Astrocyte of the spinal cord (primary cell): ENCODE measurements at regions not wholly inside any gene's neighbourhood (a gene's known extent, or its start where the extent isn't known, plus 50 kb on each side); places are given as distances from the start of the nearest gene placed in this dataset.
"Not testable (repeated sequence)": the region's sequence is repeated elsewhere in the genome, so short reads cannot be mapped to it uniquely, and the experiment has no call there.

Source experiments
- DNase-seq: peaks from one replicate; pipeline ENCODE4 v3.0.0; 2011; ENCODE audit warnings: low read depth, low spot score
- H3K4me3 ChIP-seq: 2 replicates; pipeline ENCODE4 v1.5.1; 2011; ENCODE audit warnings: low read depth, mild to moderate bottlenecking, low read length, moderate library complexity
- in situ Hi-C: cut with HindIII; loops from 2 replicates; pipeline ENCODE4 v1.10.0; 2017; ENCODE audit warnings: low sequenced_read_pairs
- TF ChIP-seq, protein P1 (sequence below): IDR thresholded peaks from 2 replicates; pipeline ENCODE4 v1.5.1; 2012; ENCODE audit warnings: low read depth, mild to moderate bottlenecking, low read length, inconsistent platforms

DNA sequence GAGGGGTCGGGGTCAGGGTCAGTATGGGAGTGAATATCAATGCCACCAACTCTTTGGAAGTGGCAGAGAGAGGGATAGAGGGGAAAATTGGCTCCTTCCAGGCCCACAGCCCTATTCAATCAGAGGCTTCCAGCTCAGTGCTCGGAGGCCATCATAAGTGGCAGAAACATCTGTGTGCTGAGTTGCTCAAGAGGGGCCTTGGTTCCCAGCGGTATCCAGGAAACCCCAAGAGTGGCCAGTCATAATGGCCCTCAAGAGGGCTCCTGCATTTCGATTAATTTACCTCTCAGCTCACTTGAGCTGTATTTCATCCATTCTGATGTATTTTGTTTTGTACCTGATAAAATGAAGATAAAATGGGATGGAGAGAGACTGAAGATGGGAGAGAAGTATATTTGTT lies 154.3 kb upstream of the EOLA2 start:
- TF ChIP-seq, protein P1, sequence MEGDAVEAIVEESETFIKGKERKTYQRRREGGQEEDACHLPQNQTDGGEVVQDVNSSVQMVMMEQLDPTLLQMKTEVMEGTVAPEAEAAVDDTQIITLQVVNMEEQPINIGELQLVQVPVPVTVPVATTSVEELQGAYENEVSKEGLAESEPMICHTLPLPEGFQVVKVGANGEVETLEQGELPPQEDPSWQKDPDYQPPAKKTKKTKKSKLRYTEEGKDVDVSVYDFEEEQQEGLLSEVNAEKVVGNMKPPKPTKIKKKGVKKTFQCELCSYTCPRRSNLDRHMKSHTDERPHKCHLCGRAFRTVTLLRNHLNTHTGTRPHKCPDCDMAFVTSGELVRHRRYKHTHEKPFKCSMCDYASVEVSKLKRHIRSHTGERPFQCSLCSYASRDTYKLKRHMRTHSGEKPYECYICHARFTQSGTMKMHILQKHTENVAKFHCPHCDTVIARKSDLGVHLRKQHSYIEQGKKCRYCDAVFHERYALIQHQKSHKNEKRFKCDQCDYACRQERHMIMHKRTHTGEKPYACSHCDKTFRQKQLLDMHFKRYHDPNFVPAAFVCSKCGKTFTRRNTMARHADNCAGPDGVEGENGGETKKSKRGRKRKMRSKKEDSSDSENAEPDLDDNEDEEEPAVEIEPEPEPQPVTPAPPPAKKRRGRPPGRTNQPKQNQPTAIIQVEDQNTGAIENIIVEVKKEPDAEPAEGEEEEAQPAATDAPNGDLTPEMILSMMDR, result no peak
- no peak overlapping the region for H3K4me3 ChIP-seq
- in situ Hi-C loops, result no loop called here
- DNase-seq, result no peak

DNA sequence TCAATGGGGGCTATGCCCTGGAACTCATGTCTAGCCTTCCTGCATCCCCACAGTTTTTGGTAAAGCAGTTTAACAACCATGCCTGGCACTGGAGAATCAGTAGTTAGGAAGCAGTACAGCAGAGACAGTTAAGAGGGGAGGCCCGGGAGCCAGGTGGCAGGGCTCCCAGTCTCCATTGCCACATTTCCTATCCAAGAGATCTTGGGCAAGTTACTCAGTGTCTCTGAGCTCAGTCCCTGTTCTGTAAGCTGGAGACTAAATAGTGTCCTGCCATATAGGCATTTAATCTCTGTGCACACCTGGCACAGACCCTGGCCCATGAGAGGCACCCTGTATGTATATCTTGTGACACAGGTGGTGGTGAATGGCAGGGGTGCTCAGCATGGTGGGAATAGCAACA lies 156.1 kb upstream of the EOLA2 start:
- in situ Hi-C loops, result no loop called here
- TF ChIP-seq, protein P1, result no peak
- H3K4me3 ChIP-seq, result no peak overlapping the region
- DNase-seq, result no peak

DNA sequence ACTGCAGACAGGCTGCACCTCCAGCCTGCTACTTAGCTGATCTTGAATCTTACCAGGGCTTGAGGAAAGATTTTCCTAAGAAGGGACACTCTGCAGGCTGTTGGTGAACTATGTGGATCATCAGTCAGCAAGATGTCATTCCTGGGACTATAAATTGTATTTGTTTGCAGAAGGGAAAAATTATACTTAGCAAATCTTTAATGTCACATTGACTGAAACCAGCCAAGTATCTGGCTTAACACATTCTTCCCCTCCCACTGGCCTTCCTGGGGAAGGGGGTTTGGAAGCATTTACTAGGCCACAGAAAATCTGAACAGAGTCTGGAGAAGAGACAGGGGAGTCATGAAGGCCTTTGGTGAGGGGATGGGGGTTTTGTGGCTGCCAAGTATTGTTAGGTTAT lies 156.7 kb upstream of the EOLA2 start:
- in situ Hi-C loops, result no loop called here
- DNase-seq, result peak; percentile 6
- no peak overlapping the region for H3K4me3 ChIP-seq
- TF ChIP-seq, protein P1, result no peak

DNA sequence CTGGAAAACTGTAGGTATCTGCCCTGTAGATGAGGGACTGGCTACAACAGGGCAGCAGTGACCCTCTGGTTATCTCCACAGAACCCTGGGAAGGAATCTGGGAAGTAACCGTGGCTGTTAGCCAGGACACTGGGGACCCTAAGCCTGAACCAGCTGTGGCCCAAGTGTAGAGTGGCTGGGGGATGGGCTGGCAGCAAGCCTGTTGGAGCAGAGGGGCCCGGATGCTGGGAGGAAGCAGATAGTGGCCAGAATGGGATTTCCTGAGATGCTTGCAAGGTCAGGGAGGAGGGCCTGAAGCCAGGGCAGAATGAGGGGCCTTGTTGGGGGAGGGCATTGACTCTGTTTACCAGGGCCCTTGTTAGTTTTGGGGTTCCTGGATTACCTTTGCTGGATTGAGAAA lies 161.0 kb upstream of the EOLA2 start:
- TF ChIP-seq, protein P1, result no peak
- DNase-seq, result no peak
- H3K4me3 ChIP-seq, result no peak overlapping the region
- in situ Hi-C loops, result no loop called here

DNA sequence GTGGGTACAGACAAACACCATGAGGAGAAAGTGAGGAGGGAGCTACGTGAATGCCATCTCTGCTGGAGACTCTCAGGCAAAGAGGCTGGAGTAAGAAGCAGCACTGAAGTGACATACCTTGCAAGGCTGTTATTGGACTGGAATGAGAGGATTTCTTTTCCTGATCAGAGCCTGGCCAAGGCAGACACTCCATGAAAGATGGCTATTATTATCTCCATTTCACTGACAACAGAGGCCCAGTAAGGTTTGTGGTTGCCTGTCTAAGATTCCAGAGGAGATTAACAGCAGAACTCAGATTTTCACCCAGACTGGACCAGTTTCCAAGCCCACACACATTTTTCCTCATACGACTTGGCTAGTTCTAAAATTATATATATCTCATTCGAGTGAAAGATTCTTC lies 162.0 kb upstream of the EOLA2 start:
- in situ Hi-C loops, result no loop called here
- no peak overlapping the region for H3K4me3 ChIP-seq
- DNase-seq, result no peak
- TF ChIP-seq, protein P1, result no peak

DNA sequence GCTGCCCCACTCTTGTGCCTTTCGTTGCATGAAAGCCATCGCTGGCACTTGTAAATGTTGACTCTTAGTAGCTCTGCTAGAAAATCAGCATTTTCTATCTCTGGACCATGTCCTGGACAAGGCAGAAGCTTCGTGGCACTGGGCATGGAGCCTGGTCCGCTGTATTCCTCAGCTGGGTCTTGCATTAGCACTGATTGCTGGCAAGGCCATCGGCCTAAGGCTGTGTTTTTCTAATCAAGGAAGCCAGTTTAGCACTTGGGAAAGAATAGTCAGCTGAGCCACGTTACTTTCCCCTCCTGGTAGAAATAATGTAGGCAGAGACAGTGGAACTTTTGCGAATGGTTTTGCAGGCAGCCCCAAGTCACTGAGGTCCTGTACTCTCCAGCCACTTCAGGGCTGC lies 180.2 kb upstream of the EOLA2 start:
- in situ Hi-C loops, result no loop called here
- DNase-seq, result no peak
- H3K4me3 ChIP-seq, result no peak overlapping the region
- TF ChIP-seq, protein P1, result no peak

DNA sequence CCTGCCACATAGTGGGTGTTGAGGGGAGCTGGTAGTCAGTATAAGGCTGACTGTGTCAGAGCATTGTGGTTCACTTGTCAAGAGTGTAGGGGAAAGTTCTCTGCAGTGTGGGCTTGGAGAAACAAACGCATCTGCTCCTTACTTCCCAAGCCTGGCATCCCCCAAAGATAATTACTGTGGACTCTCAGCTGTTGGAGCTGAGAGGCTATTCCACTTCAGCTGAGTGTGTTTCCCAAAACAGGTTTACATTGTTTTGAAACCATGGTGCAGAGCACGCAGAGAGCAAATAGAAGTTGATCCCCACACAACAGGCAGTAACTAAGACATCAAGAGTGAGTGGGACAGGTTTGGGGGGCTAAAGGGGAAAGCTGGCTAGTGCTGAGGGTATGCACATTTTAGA lies 181.0 kb upstream of the EOLA2 start:
- TF ChIP-seq, protein P1, result no peak
- no peak for DNase-seq
- H3K4me3 ChIP-seq, result no peak overlapping the region
- in situ Hi-C loops, result no loop called here

DNA sequence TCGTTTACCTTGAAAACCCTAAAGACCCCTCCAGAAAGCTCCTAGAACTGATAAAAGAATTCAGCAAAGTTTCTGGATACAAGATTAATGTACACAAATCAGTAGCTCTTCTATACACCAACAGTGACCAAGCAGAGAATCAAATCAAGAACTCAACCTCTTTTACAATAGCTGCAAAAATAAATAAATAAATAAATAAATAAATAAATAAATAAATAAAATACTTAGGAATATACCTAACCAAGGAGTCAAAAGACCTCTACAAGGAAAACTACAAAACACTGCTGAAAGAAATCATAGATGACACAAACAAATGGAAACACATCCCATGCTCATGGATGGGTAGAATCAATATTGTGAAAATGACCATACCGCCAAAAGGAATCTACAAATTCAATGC lies 186.8 kb upstream of the EOLA2 start:
- DNase-seq, in situ Hi-C loops, H3K4me3 ChIP-seq: not testable (repeated sequence)
